H1 (cell line): ENCODE measurements at regions not wholly inside any gene's neighbourhood (a gene's known extent, or its start where the extent isn't known, plus 50 kb on each side); places are given as distances from the start of the nearest gene placed in this dataset.

Experiments used
- CHD7 ChIP-seq: fragments of 300-600 bp; sonication (generic); IDR thresholded peaks from 2 replicates; pipeline ENCODE4 v1.7.1; 2012; ENCODE audit warnings: low read length, moderate library complexity, mild to moderate bottlenecking, inconsistent platforms; ENCODE audit not compliant: insufficient replicate concordance
- RXRA ChIP-seq: IDR thresholded peaks from 2 replicates; pipeline ENCODE4 v1.6.1; 2011; ENCODE audit warnings: low read depth, mild to moderate bottlenecking, low read length, moderate library complexity; ENCODE audit not compliant: insufficient read depth
- SIRT6 ChIP-seq: IDR thresholded peaks from one replicate; pipeline ENCODE4 v1.7.1; 2012; ENCODE audit warnings: low read length, inconsistent platforms
- SP2 ChIP-seq: IDR thresholded peaks from 2 replicates; pipeline ENCODE4 v1.6.1; 2012; ENCODE audit warnings: mild to moderate bottlenecking, low read length, inconsistent platforms

GRCh38 chr21:27240839-27241238 is 274.0 kb upstream of the ADAMTS5 start (continued):
- TF ChIP-seq CHD7 (no peak), SIRT6 (no peak), SP2 (no peak), RXRA (no peak)
